Mammary epithelial cell (primary cell): ENCODE measurements at regions not wholly inside any gene's neighbourhood (a gene's known extent, or its start where the extent isn't known, plus 50 kb on each side); places are given as distances from the start of the nearest gene placed in this dataset.

Source experiments
- CTCF ChIP-seq, 2 donors: IDR thresholded peaks in 1 of 2; conservative IDR thresholded peaks in 1 of 2; 2 replicates each; pipeline ENCODE4 v1.5.1; 2011 to 2012; ENCODE audit warnings: inconsistent platforms in 2 of 2, low read length in 2 of 2, mild to moderate bottlenecking in 2 of 2, control low read depth in 1 of 2, low read depth in 1 of 2; ENCODE audit not compliant: insufficient read depth in 1 of 2; ENCODE audit errors: extremely low read depth in 1 of 2
- EZH2 ChIP-seq: IDR thresholded peaks from 2 replicates; pipeline ENCODE4 v1.6.1; 2012; ENCODE audit warnings: low read length, inconsistent platforms, borderline replicate concordance

GRCh38 chr6:145071836-145072235 lies 663.5 kb downstream of the EPM2A start:
- TF ChIP-seq EZH2, result no peak
- TF ChIP-seq CTCF (conservative IDR thresholded peaks at IDR 0.05 in 1 of 2, IDR thresholded peaks at IDR 0.05 in 1 of 2; ENCODE audit: extremely low read depth in 1 of 2, insufficient read depth in 1 of 2, low read depth in 1 of 2, low read length in 2 of 2), result no peak
